HG03103 (cell line): ENCODE measurements at regions not wholly inside any gene's neighbourhood (a gene's known extent, or its start where the extent isn't known, plus 50 kb on each side); places are given as distances from the start of the nearest gene placed in this dataset.

Source experiments
- ATAC-seq: cut with Tn5 transposase; IDR thresholded peaks from one replicate; pipeline ENCODE4 v1.9.1; 2021; ENCODE audit warnings: low read depth; ENCODE audit not compliant: unreplicated experiment

DNA sequence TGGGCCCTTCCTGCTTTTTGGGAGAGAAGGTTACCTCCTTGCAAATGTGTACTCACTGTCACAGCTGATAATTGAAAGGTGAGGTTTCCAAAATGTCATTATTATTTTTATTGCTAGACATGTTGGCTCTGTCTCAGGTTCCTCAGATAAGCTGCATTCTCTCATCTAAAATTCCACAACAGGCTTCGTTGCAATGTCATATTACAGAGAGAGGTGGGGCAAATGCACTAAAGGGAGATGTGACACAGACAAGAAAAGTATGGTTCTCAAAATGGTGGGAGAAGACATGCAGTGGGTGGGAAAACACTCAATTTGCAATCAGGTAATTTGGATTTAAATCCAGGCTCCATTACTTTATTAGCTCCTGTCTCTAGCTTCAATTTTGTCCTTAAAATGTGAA lies 256.4 kb upstream of the POU3F2 start:
- ATAC-seq = no peak

GRCh38 chr6:98579079-98579478 lies 255.3 kb upstream of the POU3F2 start:
- no peak for ATAC-seq

GRCh38 chr6:98579941-98580340 lies 254.4 kb upstream of the POU3F2 start:
- no peak for ATAC-seq

DNA sequence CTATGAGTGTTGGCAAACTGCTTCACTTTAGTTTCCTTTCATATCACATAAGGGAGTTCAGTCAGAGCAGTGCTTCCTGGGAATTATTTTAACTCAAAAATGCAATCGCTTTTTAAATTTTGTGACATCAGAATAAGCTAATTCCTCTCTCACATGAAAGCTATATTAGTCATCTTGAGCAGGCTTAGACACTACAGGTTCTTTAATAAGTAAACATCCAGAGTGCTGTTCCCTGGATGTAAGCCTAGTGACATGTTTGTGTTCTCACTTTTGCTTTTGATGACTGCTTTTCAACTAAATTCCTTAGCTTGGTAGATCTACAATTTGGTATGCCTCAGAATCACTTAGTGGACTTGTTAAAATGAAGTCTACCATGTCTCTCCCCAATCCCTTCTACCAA lies 252.7 kb upstream of the POU3F2 start:
- no peak for ATAC-seq

DNA sequence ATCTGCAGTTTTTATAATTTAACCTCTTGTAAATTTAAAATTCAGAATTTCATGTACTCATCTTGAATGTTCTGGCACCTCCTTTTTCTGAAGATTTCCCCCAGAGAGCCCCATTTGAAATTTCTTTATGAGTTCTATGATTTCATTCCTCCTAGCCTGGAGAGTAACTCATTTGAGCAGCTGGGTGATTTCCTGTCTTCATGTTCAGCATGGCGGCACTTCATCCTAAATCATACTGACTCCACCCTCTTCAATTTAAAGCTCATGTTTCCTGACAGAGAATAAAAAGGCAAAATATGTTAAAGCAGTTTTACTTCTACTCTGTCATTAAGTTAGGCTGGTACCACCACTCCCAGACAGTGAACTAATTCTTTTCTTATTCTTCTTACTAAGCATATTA lies 250.9 kb upstream of the POU3F2 start:
- ATAC-seq = no peak

DNA sequence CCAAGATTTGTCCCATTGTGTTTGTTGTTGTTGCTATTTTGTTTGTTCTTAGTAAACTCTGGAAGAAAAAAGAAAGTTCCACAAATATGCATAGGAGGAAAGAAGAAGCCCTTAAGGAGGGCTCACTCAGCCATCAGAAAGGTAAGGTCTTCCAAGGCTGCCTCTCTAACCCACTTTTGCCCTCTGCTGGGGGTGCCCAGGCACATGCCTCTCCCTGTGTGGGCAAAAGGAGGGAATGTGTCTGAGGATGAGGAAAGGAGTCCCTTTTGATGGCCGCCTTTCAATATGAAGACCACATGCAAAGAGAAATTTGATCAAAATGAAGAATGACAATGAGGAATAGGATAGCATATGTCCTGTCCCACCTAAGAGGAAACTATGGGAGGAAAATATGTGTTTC lies 248.2 kb upstream of the POU3F2 start:
- ATAC-seq = no peak

- ATAC-seq = no peak
Observed at GRCh38 chr6:98587555-98587954, 246.8 kb upstream of the POU3F2 start.

DNA sequence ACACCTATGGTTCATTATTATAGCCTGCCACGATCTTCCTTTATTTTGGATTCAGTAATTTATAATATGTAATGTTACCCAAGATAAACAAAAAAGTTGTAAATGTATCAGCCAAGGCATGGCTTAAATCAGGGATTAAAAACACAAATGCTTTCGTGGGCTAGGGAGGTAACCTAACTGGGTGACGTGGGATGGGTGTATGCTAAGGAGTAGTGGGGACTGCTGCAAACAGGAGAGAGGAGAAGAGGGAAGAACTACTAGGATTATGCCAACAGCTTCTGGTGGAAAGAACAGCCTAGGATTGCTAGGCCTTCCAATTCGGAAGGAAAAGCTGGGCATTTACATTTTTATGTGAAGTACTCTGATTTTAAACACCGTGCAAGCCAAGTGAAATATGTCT lies 244.8 kb upstream of the POU3F2 start:
- no peak for ATAC-seq

- ATAC-seq = no peak
Observed at GRCh38 chr6:98590136-98590681, 244.2 kb upstream of the POU3F2 start.

DNA sequence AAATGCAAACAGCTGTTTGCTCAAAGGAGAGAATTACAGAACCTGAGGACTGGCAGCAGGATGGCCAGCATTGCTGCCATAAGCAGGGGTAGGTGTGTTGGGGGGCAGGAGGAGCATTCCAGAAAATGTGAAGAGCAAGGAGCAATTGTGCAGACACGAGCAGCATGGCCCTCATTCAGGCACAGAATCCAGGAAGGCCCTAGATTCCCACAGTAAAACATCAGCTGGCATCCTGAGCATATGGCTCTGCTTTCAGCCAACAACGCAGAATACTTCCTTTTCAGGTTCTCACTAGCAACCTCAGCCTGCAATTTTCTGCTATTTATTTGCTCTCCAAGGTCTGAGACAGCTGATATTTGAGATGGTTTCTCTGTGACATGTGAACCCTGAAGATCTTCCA lies 243.4 kb upstream of the POU3F2 start:
- ATAC-seq = no peak

DNA sequence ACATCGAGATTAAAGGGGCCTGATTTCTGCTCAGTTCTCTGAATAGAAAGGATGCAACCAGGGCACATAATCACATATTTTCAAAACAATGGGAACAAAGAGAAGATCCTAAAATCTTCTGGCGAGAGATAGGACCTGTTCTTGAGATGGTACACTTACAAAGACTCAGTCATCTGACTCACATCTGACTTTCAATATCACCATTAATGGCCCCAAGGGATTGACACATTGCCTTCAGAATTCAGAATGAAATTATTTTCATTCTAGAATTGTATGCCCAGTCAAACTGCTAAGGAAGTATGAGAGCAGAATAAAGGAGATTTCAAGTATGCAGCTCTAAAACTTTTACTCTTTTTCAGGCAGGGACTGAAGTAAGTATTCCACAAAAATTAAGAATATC lies 240.7 kb upstream of the POU3F2 start:
- no peak for ATAC-seq

- no peak for ATAC-seq
Observed at GRCh38 chr6:98601716-98602115, 232.7 kb upstream of the POU3F2 start.

DNA sequence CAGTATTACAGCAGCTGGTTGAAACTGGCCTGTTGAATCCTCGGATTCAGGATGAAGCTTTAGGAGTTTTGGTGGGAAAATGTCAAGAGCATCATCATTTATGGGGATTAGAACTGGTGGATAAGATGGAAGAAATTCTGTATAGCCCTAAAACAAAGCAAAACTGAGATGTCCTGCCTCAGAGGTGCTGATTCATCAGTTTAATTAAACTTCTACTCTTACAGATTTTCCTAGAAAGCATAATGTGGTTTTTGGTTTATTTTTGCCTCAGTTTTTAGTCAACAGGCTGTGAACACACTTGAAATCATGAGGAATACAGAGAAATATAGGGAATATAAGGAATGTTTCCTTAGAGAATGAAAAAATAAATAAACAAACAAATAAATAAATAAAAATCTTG lies 228.7 kb upstream of the POU3F2 start:
- no peak for ATAC-seq

- no peak for ATAC-seq
Observed at GRCh38 chr6:98627129-98627775, 207.1 kb upstream of the POU3F2 start.

GRCh38 chr6:98633886-98634285 lies 200.5 kb upstream of the POU3F2 start:
- no peak for ATAC-seq

- no peak for ATAC-seq
Observed at GRCh38 chr6:98634569-98634968, 199.8 kb upstream of the POU3F2 start.

GRCh38 chr6:98635191-98635590 lies 199.2 kb upstream of the POU3F2 start:
- no peak for ATAC-seq

DNA sequence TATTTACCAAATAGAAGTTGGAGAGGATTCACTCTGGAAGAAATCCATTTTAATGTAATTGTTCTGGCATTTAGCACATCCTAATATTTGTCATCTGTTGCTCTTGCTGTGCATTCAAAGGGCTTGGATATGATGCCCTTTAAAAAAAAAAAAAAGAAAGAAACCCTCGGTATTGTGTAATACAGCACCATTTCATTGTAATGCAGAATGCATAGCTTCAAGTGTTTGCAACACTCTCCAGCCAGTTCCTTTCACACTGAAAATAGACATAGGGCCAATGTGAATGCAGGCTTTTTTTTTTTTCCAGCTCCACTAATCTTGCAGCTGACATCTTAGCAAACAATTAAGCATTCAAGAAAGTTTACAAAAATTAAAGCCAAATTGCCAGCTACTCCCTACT lies 197.4 kb upstream of the POU3F2 start:
- ATAC-seq = no peak

DNA sequence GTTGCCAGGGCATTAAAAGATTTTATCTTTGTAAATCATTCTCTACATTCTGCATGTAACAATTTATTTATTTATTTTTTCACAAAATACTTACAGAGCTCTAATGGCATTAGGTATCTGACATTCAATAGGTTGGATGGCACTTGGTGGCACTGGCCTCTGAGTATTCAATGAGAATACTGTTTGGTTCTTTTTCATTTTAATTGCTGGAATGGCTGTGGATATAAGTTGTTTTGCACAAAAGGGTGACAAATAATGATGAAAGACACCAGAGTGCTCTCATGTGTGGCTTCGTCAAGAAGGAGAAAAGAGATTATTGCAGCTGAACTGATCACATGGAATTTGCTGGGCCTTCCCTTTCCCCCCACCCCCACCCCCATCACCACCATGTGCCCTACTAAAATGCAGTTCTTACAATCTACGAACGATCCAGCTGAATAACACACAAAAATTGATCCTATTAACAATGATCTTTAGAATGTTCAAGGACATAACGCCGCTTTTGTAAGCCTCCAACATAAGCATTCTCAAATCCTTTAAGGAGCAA lies 195.2 kb upstream of the POU3F2 start:
- no peak for ATAC-seq

- ATAC-seq = no peak
Observed at GRCh38 chr6:98640366-98640765, 194.0 kb upstream of the POU3F2 start.

DNA sequence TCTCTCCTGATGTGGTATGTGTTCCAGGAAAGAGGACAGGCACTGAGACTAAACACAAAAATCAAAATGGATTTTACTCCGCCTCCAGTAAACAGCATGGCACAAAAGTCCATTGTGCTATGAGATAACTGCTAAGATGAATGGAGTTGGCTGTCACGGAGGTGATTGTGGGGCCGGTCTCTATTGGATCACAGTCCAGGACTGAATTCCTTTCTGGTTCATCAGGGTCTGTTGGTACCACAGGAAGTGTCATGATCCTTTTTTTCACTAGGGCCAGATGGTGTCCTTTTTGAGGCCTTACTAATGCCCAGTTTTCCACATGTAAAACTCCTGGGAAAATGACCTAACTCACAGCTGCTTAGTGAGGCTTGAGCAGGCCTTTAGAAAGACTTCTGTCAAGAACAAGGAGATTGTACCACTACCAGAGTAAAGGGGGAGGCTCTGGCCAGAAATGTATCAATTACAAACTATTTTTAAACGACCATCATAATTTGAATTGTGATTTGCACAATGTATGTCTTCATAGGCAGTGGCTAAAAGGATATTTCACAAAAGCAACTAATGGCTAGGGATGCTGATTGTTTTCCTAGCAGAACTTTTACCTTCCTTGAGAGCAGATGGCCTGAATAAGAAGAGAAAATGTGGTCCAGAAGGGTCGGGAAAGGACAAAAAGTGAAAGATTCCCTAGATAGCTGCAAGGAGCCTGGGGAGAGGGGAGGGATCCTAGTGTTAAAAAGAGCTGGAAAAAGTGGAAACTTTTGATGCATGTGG lies 192.2 kb upstream of the POU3F2 start:
- no peak for ATAC-seq

GRCh38 chr6:98644063-98644462 lies 190.3 kb upstream of the POU3F2 start:
- ATAC-seq = no peak
